ENCODE measurements at regions not wholly inside any gene's neighbourhood (a gene's known extent, or its start where the extent isn't known, plus 50 kb on each side); places are given as distances from the start of the nearest gene placed in this dataset.
"Not testable (repeated sequence)": the region's sequence is repeated elsewhere in the genome, so short reads cannot be mapped to it uniquely, and the experiment has no call there.

DNA sequence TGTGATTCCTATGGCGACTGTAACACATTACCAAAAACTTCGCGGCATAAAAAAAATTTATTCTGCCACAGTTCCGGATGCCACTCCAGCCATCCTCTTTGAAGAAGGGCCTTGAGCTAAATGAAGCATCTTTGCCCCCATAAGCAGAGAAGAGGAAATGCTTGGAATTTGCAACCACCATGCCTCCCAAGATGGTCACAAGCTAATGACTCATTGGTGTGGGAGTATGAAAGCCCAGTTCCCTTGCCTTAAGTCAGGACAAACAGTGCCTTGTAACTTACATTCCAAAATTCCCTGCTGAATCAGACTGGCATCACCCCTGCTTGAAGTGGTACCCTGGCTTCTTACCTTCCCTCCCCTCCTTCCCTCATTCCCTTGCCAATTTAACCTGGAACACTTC lies 1077.4 kb downstream of the EPHA3 start:
- TF ChIP-seq, protein P1, sequence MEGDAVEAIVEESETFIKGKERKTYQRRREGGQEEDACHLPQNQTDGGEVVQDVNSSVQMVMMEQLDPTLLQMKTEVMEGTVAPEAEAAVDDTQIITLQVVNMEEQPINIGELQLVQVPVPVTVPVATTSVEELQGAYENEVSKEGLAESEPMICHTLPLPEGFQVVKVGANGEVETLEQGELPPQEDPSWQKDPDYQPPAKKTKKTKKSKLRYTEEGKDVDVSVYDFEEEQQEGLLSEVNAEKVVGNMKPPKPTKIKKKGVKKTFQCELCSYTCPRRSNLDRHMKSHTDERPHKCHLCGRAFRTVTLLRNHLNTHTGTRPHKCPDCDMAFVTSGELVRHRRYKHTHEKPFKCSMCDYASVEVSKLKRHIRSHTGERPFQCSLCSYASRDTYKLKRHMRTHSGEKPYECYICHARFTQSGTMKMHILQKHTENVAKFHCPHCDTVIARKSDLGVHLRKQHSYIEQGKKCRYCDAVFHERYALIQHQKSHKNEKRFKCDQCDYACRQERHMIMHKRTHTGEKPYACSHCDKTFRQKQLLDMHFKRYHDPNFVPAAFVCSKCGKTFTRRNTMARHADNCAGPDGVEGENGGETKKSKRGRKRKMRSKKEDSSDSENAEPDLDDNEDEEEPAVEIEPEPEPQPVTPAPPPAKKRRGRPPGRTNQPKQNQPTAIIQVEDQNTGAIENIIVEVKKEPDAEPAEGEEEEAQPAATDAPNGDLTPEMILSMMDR (IDR thresholded peaks at IDR 0.05) = no peak
- no peak for TF ChIP-seq POLR2A (IDR thresholded peaks at IDR 0.05)
- no peak overlapping the region for H3K4me3 ChIP-seq
- no peaks in the 10 kb centered on the region for H3K27me3 ChIP-seq
- no peaks in the 10 kb centered on the region for H3K9me3 ChIP-seq
- H3K4me1 ChIP-seq = no peaks in the 10 kb centered on the region
- no peak overlapping the region for H3K27ac ChIP-seq
- no peaks in the 10 kb centered on the region for H3K36me3 ChIP-seq
- DNase-seq = no peak

DNA sequence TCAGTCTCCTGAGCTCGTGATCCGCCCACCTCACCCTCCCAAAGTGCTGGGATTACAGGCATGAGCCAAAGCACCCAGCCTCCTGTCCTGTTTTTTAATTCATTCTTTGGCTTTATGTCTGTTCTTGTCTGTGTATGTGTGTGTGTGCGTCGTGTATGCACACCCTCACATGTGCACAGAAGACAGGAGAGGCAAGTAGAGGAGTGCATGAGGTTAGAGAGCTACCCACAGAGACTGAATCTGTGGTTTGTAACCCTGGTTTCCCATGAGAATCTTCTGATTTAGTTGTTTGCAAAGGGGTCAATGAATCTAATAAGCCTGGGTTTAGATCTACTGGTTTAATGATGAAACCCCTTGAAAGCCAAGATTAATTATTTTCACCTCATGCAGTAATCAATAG lies 1090.0 kb downstream of the EPHA3 start:
- not testable (repeated sequence) for H3K4me3 ChIP-seq, DNase-seq, H3K27ac ChIP-seq, H3K9me3 ChIP-seq, H3K4me1 ChIP-seq, H3K27me3 ChIP-seq, H3K36me3 ChIP-seq

DNA sequence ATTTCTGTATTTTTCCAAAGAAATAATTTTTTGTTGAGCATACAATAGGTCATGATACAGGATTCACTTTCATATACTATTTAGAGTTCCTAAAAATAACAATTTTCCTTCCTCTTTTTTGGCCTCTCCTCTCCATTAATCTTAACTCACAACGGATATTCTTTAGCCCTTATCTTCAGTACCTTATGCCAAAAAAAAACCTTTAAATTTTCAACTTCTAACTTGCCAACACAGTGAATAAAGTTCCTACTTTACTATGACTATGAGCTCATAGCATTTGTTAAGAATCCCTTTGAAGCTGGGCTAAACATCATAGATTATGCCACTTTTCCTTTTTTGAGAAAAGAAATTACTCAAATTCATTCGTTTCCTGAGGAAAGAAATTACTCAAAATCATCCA lies 1095.5 kb downstream of the EPHA3 start:
- not testable (repeated sequence) for H3K4me1 ChIP-seq, H3K27me3 ChIP-seq, H3K9me3 ChIP-seq, DNase-seq, H3K4me3 ChIP-seq, H3K27ac ChIP-seq, H3K36me3 ChIP-seq

DNA sequence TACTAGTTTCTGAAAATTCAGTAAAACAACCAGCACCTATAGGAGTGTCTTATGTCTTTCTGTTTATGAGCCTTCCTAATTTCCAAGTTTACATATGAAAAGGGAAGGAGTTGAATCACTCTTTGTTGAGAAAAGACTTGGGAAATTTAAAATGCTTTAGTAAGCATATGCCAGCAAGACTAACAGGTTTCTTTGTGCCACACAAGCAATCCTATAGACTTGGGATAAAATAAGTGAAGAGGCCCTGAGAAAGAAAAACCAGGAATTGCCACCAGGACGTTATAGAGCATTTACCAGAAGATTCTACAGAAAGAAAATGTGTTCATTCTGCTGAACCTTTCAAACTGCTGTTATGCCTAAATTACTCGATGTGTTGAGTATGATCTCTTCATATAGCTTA lies 1099.1 kb downstream of the EPHA3 start:
- H3K27ac ChIP-seq, H3K27me3 ChIP-seq, H3K4me1 ChIP-seq, H3K36me3 ChIP-seq, DNase-seq, H3K9me3 ChIP-seq, H3K4me3 ChIP-seq: not testable (repeated sequence)

DNA sequence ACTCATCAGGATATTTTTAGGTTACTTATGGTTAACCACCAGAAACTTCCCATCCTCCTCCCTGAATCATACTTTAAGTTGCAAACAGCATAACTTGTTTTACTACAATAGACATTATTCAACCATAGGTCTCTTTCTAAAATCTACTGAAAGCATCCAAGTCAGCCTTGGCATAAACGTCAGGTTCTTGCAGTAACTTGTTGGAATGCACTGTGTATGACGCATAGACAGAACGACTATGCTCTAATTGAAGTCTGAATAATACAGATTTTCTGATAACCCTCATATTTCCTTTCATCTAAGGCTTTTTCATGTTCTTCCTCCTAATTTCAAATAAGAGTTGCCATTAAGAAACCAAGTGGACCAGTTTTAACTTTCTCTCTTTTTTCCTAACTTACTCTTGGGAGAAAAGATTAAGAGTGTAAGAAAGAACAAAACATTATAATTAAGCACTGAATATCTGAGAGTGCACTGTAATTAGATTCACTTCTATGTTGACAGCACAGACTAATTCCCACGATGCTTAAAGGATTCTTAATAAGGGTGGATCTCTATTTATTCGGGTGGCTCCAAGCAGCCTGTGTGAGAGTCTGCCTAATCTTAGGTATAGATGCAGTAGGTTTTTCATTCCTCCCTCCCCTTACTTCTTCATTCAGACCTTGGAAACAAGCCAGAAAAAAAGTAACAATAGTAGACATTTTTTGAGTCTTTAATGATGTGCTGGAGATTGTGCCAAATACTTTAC lies 1100.1 kb downstream of the EPHA3 start:
- H3K27me3 ChIP-seq, H3K27ac ChIP-seq, H3K36me3 ChIP-seq, H3K9me3 ChIP-seq, H3K4me1 ChIP-seq, DNase-seq, H3K4me3 ChIP-seq: not testable (repeated sequence)

DNA sequence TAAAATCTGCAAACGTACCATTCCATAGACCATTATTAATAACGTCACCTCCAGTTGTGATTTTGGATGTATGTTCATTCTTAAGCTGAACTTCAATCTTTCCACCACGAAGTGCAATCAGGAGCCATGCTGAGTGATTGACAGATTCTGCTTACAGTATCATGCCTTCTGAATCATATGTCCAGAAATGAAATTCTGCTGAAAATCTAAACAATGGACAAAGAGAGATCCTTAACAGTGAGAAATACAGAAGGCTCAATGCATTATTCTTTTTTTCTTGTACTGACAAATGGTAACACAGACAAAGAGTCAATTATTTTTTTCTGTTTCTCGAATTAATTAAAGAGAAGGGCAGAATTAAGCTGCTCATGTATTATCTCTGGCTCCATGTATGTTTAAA lies 1114.5 kb downstream of the EPHA3 start:
- no peak for TF ChIP-seq POLR2A (IDR thresholded peaks at IDR 0.05)
- TF ChIP-seq, protein P1 (IDR thresholded peaks at IDR 0.05) = no peak
- no peaks in the 10 kb centered on the region for H3K4me1 ChIP-seq
- no peak overlapping the region for H3K27ac ChIP-seq
- no peaks in the 10 kb centered on the region for H3K36me3 ChIP-seq
- H3K9me3 ChIP-seq = no peaks in the 10 kb centered on the region
- DNase-seq = no peak
- no peaks in the 10 kb centered on the region for H3K27me3 ChIP-seq
- H3K4me3 ChIP-seq = no peak overlapping the region

DNA sequence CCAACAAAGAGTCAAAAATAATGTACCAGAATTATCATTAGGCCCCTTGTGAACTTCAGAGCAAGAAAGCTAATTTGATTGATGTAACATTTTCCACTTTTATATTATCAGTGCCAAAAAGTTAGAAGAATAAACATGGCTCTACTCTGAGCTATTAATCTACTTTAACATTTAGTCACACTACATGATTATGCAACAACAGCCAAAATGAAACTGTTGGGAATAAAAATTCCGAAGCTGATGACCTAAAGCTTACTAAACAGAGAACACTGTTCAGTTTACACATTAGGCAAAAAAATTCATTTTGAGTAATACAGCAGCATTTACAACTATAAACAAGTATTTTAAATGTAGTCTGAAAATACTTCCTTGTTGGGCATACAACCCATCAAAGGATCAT lies 1134.1 kb downstream of the EPHA3 start:
- H3K4me3 ChIP-seq = no peak overlapping the region
- DNase-seq = no peak
- no peak overlapping the region for H3K27ac ChIP-seq
- H3K4me1 ChIP-seq = no peaks in the 10 kb centered on the region
- no peak for TF ChIP-seq POLR2A (IDR thresholded peaks at IDR 0.05)
- TF ChIP-seq, protein P1 (IDR thresholded peaks at IDR 0.05) = no peak
- peaks cover 0 to 4% (median 0%) of the 10 kb centered on the region in 4 donors for H3K9me3 ChIP-seq
- no peaks in the 10 kb centered on the region for H3K36me3 ChIP-seq
- H3K27me3 ChIP-seq = no peaks in the 10 kb centered on the region

DNA sequence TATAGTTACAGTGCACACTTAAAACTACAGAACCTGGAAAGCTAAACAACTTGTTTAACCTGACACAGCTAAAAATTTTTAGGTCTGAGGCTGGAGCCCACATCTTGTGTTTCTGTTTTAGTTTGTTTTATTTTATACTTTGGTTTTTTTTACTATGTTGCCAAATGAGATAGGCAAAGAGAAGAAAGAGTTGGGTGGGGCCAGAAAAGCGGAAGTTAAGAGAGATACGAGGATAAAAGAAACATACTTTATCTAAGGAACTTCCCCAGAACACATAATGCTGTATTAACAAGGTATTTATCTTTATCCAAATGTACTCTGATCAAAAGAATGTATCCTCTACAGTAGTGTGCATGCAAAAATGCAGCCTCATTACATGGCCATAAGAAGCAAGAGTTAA lies 1145.7 kb downstream of the EPHA3 start:
- Histone ChIP-seq H3K36me3 (no peaks in the 10 kb centered on the region), H3K4me1 (no peaks in the 10 kb centered on the region), H3K27me3 (no peaks in the 10 kb centered on the region), H3K9me3 (no peaks in the 10 kb centered on the region), H3K27ac (no peak overlapping the region), H3K4me3 (no peak overlapping the region)
- TF ChIP-seq, protein P1 (IDR thresholded peaks at IDR 0.05) = no peak
- no peak for TF ChIP-seq POLR2A (IDR thresholded peaks at IDR 0.05)
- DNase-seq = no peak

Data from Peyer's patch (tissue), 4 donors.